ENCODE measurements at regions not wholly inside any gene's neighbourhood (a gene's known extent, or its start where the extent isn't known, plus 50 kb on each side); places are given as distances from the start of the nearest gene placed in this dataset.

- TF ChIP-seq CTCF (IDR thresholded peaks at IDR 0.05; ENCODE audit: low read depth, low read length), result no peak
- no peak for TF ChIP-seq MYC (IDR thresholded peaks at IDR 0.05; ENCODE audit: low read depth, low read length)
- TF ChIP-seq MAX (IDR thresholded peaks at IDR 0.05; ENCODE audit: low read depth, low read length), result no peak
- no peak for TF ChIP-seq POLR2A (IDR thresholded peaks at IDR 0.05; ENCODE audit: extremely low read depth, insufficient read length)
- DNase-seq (ENCODE audit: low read depth), result no peak
- no peak overlapping the region for H3K4me3 ChIP-seq (ENCODE audit: low read depth, low read length)
These were observed 475.6 kb upstream of the VRK2 start for GRCh38 chr2:57570961-57571360.

GRCh38 chr2:57575700-57576268 lies 470.8 kb upstream of the VRK2 start:
- TF ChIP-seq CTCF (IDR thresholded peaks at IDR 0.05; ENCODE audit: low read depth, low read length), result no peak
- no peak for TF ChIP-seq MYC (IDR thresholded peaks at IDR 0.05; ENCODE audit: low read depth, low read length)
- no peak for TF ChIP-seq MAX (IDR thresholded peaks at IDR 0.05; ENCODE audit: low read depth, low read length)
- TF ChIP-seq POLR2A (IDR thresholded peaks at IDR 0.05; ENCODE audit: extremely low read depth, insufficient read length), result no peak

GRCh38 chr2:57576983-57577382 lies 469.6 kb upstream of the VRK2 start:
- H3K4me3 ChIP-seq (ENCODE audit: low read depth, low read length), result no peak overlapping the region
- DNase-seq (ENCODE audit: low read depth), result no peak
- TF ChIP-seq MYC (IDR thresholded peaks at IDR 0.05; ENCODE audit: low read depth, low read length), result no peak
- no peak for TF ChIP-seq CTCF (IDR thresholded peaks at IDR 0.05; ENCODE audit: low read depth, low read length)
- no peak for TF ChIP-seq MAX (IDR thresholded peaks at IDR 0.05; ENCODE audit: low read depth, low read length)
- TF ChIP-seq POLR2A (IDR thresholded peaks at IDR 0.05; ENCODE audit: extremely low read depth, insufficient read length), result no peak

More at GRCh38 chr2:57575700-57576268, 470.8 kb upstream of the VRK2 start:
- no peak overlapping the region for H3K4me3 ChIP-seq (ENCODE audit: low read depth, low read length)
- DNase-seq (ENCODE audit: low read depth), result no peak

GRCh38 chr2:57597940-57598339 lies 448.7 kb upstream of the VRK2 start:
- TF ChIP-seq POLR2A (IDR thresholded peaks at IDR 0.05; ENCODE audit: extremely low read depth, insufficient read length) (no peak), MYC (IDR thresholded peaks at IDR 0.05; ENCODE audit: low read depth, low read length) (no peak), MAX (IDR thresholded peaks at IDR 0.05; ENCODE audit: low read depth, low read length) (no peak), CTCF (IDR thresholded peaks at IDR 0.05; ENCODE audit: low read depth, low read length) (no peak)
- H3K4me3 ChIP-seq (ENCODE audit: low read depth, low read length), result no peak overlapping the region
- DNase-seq (ENCODE audit: low read depth), result no peak

GRCh38 chr2:57598551-57598950 lies 448.1 kb upstream of the VRK2 start:
- H3K4me3 ChIP-seq (ENCODE audit: low read depth, low read length), result no peak overlapping the region
- DNase-seq (ENCODE audit: low read depth), result peak; percentile 3
- no peak for TF ChIP-seq POLR2A (IDR thresholded peaks at IDR 0.05; ENCODE audit: extremely low read depth, insufficient read length)
- TF ChIP-seq CTCF (IDR thresholded peaks at IDR 0.05; ENCODE audit: low read depth, low read length), result no peak
- TF ChIP-seq MAX (IDR thresholded peaks at IDR 0.05; ENCODE audit: low read depth, low read length), result no peak
- TF ChIP-seq MYC (IDR thresholded peaks at IDR 0.05; ENCODE audit: low read depth, low read length), result no peak

Measured in NB4 (cell line).